ENCODE measurements at regions not wholly inside any gene's neighbourhood (a gene's known extent, or its start where the extent isn't known, plus 50 kb on each side); places are given as distances from the start of the nearest gene placed in this dataset.

GRCh38 chr2:15768615-15769014 is 171.7 kb upstream of the MYCN start:
- Histone ChIP-seq H3K27ac (ENCODE audit: low read depth, low read length) (no peak overlapping the region), H3K36me3 (ENCODE audit: control insufficient read depth, insufficient read depth, low read length) (no peaks in the 10 kb centered on the region), H3K27me3 (ENCODE audit: control insufficient read depth, insufficient read depth, low read length) (peaks cover 2% of the 10 kb centered on the region), H3K9me3 (ENCODE audit: control insufficient read depth, insufficient read depth, low read length) (no peaks in the 10 kb centered on the region), H3K4me1 (ENCODE audit: control insufficient read depth, insufficient read depth, low read length) (peaks cover 21% of the 10 kb centered on the region), H3K4me3 (ENCODE audit: low read depth, low read length) (no peak overlapping the region)
- 49% methylated on average over 8 of the region's 10 CpGs for WGBS (ENCODE audit: insufficient coverage)
- DNase-seq (ENCODE audit: low read depth in 4 of 6, low spot score in 6 of 6): peak in 1 of 6 donors; percentile 13

GRCh38 chr2:15769235-15769634 is 171.1 kb upstream of the MYCN start:
- no CpG with 5 or more reads among the region's 3 CpGs for WGBS (ENCODE audit: insufficient coverage)
- Histone ChIP-seq H3K4me1 (ENCODE audit: control insufficient read depth, insufficient read depth, low read length) (peaks cover 19% of the 10 kb centered on the region), H3K27ac (ENCODE audit: low read depth, low read length) (no peak overlapping the region), H3K4me3 (ENCODE audit: low read depth, low read length) (no peak overlapping the region), H3K36me3 (ENCODE audit: control insufficient read depth, insufficient read depth, low read length) (no peaks in the 10 kb centered on the region), H3K27me3 (ENCODE audit: control insufficient read depth, insufficient read depth, low read length) (peaks cover 2% of the 10 kb centered on the region), H3K9me3 (ENCODE audit: control insufficient read depth, insufficient read depth, low read length) (no peaks in the 10 kb centered on the region)
- no peak for DNase-seq (ENCODE audit: low read depth in 4 of 6, low spot score in 6 of 6)

DNA sequence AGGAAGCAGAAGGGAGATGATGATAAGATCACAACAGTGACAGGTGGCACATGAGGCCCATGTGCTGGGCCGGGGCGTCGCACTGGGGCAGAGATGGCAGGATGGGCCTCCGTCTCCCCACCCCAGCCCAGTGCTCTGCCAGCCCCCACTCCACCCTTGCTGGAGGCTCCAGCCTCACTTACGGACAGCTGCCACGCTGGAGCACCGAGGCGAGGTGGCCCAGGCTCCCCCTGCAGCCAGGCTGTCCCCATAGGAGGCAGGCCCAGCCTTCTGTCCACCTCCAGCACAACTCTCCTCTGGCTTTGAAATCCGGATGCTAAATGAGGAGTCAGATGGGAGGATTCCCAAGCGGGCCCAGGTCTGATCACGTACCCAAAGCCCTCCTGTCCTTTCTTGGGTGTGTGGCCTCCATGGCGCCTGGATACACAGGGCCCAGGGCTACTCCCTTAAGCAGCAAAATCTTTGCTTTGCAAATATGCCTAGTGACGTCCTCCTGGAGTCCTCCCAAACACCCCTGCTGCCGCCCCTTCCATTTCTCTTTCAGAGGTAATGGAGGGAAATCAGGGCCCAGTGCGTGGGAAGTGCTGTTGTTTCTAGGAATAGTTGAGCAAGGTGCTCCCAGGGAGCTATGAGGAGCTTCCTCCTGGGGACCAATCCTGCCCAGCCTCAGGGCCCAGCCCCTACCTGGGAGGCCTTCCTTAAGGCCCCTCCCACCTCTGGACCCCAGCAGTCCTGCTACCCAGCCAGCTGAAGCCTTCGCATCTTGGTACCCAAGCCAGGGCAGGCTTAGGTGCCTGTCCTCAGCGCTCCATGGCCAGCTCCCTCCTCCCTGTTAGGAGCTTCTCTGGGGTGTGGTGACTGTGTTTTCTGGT is 170.4 kb upstream of the MYCN start:
- H3K4me1 ChIP-seq (ENCODE audit: control insufficient read depth, insufficient read depth, low read length): peaks cover 14% of the 10 kb centered on the region
- no peaks in the 10 kb centered on the region for H3K36me3 ChIP-seq (ENCODE audit: control insufficient read depth, insufficient read depth, low read length)
- H3K9me3 ChIP-seq (ENCODE audit: control insufficient read depth, insufficient read depth, low read length): no peaks in the 10 kb centered on the region
- no peak overlapping the region for H3K4me3 ChIP-seq (ENCODE audit: low read depth, low read length)
- DNase-seq (ENCODE audit: low read depth in 4 of 6, low spot score in 6 of 6): no peak
- 84% methylated on average over 14 of the region's 17 CpGs for WGBS (ENCODE audit: insufficient coverage)
- no peak overlapping the region for H3K27ac ChIP-seq (ENCODE audit: low read depth, low read length)
- peaks cover 2% of the 10 kb centered on the region for H3K27me3 ChIP-seq (ENCODE audit: control insufficient read depth, insufficient read depth, low read length)

GRCh38 chr2:15770606-15771005 is 169.7 kb upstream of the MYCN start:
- Histone ChIP-seq H3K27me3 (ENCODE audit: control insufficient read depth, insufficient read depth, low read length) (peaks cover 2% of the 10 kb centered on the region), H3K36me3 (ENCODE audit: control insufficient read depth, insufficient read depth, low read length) (no peaks in the 10 kb centered on the region), H3K4me1 (ENCODE audit: control insufficient read depth, insufficient read depth, low read length) (peaks cover 8% of the 10 kb centered on the region), H3K27ac (ENCODE audit: low read depth, low read length) (no peak overlapping the region), H3K4me3 (ENCODE audit: low read depth, low read length) (no peak overlapping the region), H3K9me3 (ENCODE audit: control insufficient read depth, insufficient read depth, low read length) (no peaks in the 10 kb centered on the region)
- no peak for DNase-seq (ENCODE audit: low read depth in 4 of 6, low spot score in 6 of 6)
- 96% methylated on average over 11 of the region's 12 CpGs for WGBS (ENCODE audit: insufficient coverage)

DNA sequence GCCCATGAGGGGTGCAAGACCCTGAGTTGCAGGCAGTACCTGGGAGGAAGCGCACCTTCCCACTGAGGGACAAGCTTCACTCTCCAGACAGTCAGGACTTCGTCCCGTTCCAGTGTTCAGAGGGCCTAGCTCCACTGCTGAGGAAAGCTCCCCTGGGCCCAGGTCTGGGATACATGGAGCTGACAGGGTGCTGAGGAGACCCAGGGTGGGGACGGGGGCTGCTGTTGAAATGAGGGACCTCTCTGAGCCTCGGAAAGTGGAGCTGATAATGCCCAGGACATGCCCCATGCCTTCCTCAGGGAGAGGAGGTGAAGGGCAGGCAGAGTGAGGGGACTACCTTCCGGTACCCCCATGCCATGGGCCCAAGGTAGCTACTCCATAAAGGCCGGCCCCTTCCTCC is 169.2 kb upstream of the MYCN start:
- no peak for DNase-seq (ENCODE audit: low read depth in 4 of 6, low spot score in 6 of 6)
- Histone ChIP-seq H3K9me3 (ENCODE audit: control insufficient read depth, insufficient read depth, low read length) (no peaks in the 10 kb centered on the region), H3K4me1 (ENCODE audit: control insufficient read depth, insufficient read depth, low read length) (peaks cover 4% of the 10 kb centered on the region), H3K27ac (ENCODE audit: low read depth, low read length) (no peak overlapping the region), H3K27me3 (ENCODE audit: control insufficient read depth, insufficient read depth, low read length) (no peaks in the 10 kb centered on the region), H3K36me3 (ENCODE audit: control insufficient read depth, insufficient read depth, low read length) (no peaks in the 10 kb centered on the region), H3K4me3 (ENCODE audit: low read depth, low read length) (no peak overlapping the region)
- WGBS (ENCODE audit: insufficient coverage): 93% methylated on average over 3 of the region's 7 CpGs

DNA sequence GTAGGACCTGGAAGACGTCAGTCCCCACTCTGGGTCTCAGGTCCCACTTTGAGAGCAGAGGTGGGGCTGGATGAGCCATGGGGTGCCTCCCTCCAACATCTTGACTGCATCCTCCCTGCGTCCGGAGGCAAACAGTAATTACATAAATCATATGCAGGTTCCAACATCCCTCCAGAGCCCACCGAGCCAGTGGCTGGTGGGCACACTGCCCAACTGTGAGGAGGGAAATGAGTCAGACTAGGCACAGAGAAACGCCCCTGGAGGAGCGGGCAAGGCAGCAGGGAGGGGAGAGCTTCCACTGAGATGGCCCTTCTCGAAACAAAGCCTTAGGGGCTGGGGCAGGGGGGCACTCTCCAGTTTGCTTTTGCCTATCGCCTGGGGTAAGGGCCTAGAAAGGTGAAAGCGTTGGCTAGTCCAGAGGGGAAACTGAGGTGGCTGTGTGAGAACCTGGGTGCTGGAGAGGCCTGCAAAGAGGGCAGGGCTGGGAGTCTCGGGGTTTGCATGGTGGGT is 168.2 kb upstream of the MYCN start:
- H3K4me3 ChIP-seq (ENCODE audit: low read depth, low read length): no peak overlapping the region
- H3K4me1 ChIP-seq (ENCODE audit: control insufficient read depth, insufficient read depth, low read length): peaks cover 4% of the 10 kb centered on the region
- no peaks in the 10 kb centered on the region for H3K27me3 ChIP-seq (ENCODE audit: control insufficient read depth, insufficient read depth, low read length)
- no peak for DNase-seq (ENCODE audit: low read depth in 4 of 6, low spot score in 6 of 6)
- H3K36me3 ChIP-seq (ENCODE audit: control insufficient read depth, insufficient read depth, low read length): no peaks in the 10 kb centered on the region
- WGBS (ENCODE audit: insufficient coverage): 85% methylated on average over 7 of the region's 10 CpGs
- no peak overlapping the region for H3K27ac ChIP-seq (ENCODE audit: low read depth, low read length)
- no peaks in the 10 kb centered on the region for H3K9me3 ChIP-seq (ENCODE audit: control insufficient read depth, insufficient read depth, low read length)

- H3K27ac ChIP-seq (ENCODE audit: low read depth, low read length): no peak overlapping the region
- no peaks in the 10 kb centered on the region for H3K9me3 ChIP-seq (ENCODE audit: control insufficient read depth, insufficient read depth, low read length)
- H3K27me3 ChIP-seq (ENCODE audit: control insufficient read depth, insufficient read depth, low read length): no peaks in the 10 kb centered on the region
- H3K4me3 ChIP-seq (ENCODE audit: low read depth, low read length): no peak overlapping the region
- peaks cover 4% of the 10 kb centered on the region for H3K4me1 ChIP-seq (ENCODE audit: control insufficient read depth, insufficient read depth, low read length)
- H3K36me3 ChIP-seq (ENCODE audit: control insufficient read depth, insufficient read depth, low read length): no peaks in the 10 kb centered on the region
- no peak for DNase-seq (ENCODE audit: low read depth in 4 of 6, low spot score in 6 of 6)
- 85% methylated on average over 4 of the region's 5 CpGs for WGBS (ENCODE audit: insufficient coverage)
Observed at GRCh38 chr2:15772681-15773080, 167.7 kb upstream of the MYCN start.

GRCh38 chr2:15773204-15773603 is 167.1 kb upstream of the MYCN start:
- WGBS (ENCODE audit: insufficient coverage): 87% methylated on average over 8 of the region's 8 CpGs
- H3K27ac ChIP-seq (ENCODE audit: low read depth, low read length): no peak overlapping the region
- H3K4me1 ChIP-seq (ENCODE audit: control insufficient read depth, insufficient read depth, low read length): peaks cover 4% of the 10 kb centered on the region
- no peaks in the 10 kb centered on the region for H3K27me3 ChIP-seq (ENCODE audit: control insufficient read depth, insufficient read depth, low read length)
- no peak overlapping the region for H3K4me3 ChIP-seq (ENCODE audit: low read depth, low read length)
- H3K36me3 ChIP-seq (ENCODE audit: control insufficient read depth, insufficient read depth, low read length): no peaks in the 10 kb centered on the region
- no peak for DNase-seq (ENCODE audit: low read depth in 4 of 6, low spot score in 6 of 6)
- H3K9me3 ChIP-seq (ENCODE audit: control insufficient read depth, insufficient read depth, low read length): no peaks in the 10 kb centered on the region

DNA sequence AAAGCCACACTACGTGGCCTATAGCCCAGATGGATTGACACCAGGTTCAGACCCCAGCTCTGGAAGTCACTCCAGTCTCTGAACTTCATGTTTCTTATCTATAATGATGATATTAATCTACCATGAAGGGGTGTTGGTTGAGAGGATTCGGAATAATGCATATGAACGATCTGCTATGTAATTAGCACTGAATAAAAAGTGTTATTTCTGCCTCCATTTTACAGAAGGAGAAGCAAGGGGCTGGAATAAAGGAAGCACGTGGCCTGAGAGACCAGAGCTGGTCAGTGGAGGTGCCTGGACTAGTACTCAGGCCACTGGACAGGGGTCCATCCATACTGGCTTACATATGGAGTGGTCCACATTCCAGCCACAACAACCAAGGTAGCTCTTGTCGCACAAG is 166.5 kb upstream of the MYCN start:
- Histone ChIP-seq H3K4me3 (ENCODE audit: low read depth, low read length) (no peak overlapping the region), H3K4me1 (ENCODE audit: control insufficient read depth, insufficient read depth, low read length) (peaks cover 1% of the 10 kb centered on the region), H3K27ac (ENCODE audit: low read depth, low read length) (no peak overlapping the region), H3K27me3 (ENCODE audit: control insufficient read depth, insufficient read depth, low read length) (no peaks in the 10 kb centered on the region), H3K36me3 (ENCODE audit: control insufficient read depth, insufficient read depth, low read length) (no peaks in the 10 kb centered on the region), H3K9me3 (ENCODE audit: control insufficient read depth, insufficient read depth, low read length) (no peaks in the 10 kb centered on the region)
- DNase-seq (ENCODE audit: low read depth in 4 of 6, low spot score in 6 of 6): no peak
- WGBS (ENCODE audit: insufficient coverage): 71% methylated on average over 2 of the region's 5 CpGs

All from spinal cord (tissue), 9 donors.